ENCODE measurements at regions not wholly inside any gene's neighbourhood (a gene's known extent, or its start where the extent isn't known, plus 50 kb on each side); places are given as distances from the start of the nearest gene placed in this dataset.

- TF ChIP-seq CTCF (IDR thresholded peaks at IDR 0.05): no peak
Observed at GRCh38 chr13:88066847-88067246, 395.7 kb downstream of the SLITRK5 start.

DNA sequence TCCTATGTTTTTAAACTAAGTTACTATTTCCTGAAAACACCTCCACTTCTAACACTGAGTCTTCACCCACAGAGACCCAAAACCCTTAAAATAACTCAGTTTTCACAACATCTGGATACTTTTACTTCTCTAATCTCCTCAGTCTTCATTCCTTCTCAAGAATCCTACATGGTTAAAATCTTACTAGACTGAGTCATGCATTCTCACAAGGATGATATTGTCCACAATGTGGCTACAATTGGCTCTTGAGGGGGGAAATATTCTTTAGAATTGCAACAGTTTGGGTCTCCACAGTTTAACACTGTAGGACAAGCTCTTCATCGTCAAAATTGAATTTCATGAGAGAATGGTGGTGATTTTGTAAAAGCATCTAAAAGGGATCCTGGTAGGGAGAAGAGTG, 397.1 kb downstream of the SLITRK5 start:
- H3K27me3 ChIP-seq (ENCODE audit: control insufficient read depth, insufficient read depth, low read length): no peaks in the 10 kb centered on the region
- no peak overlapping the region for H2AFZ ChIP-seq
- no peak overlapping the region for H3K4me2 ChIP-seq (ENCODE audit: low read length)
- H3K9ac ChIP-seq: no peak overlapping the region
- no peaks in the 10 kb centered on the region for H3K36me3 ChIP-seq (ENCODE audit: control insufficient read depth, insufficient read depth, low read length)
- no peak overlapping the region for H3K27ac ChIP-seq
- H3K9me3 ChIP-seq (ENCODE audit: control insufficient read depth, low read length): no peaks in the 10 kb centered on the region
- no peaks in the 10 kb centered on the region for H3K79me2 ChIP-seq
- H3K4me3 ChIP-seq (ENCODE audit: low read depth, low read length): no peak overlapping the region
- H3K4me1 ChIP-seq: no peaks in the 10 kb centered on the region
- no peak for TF ChIP-seq CTCF (IDR thresholded peaks at IDR 0.05)

More at GRCh38 chr13:88066847-88067246, 395.7 kb downstream of the SLITRK5 start:
- H3K36me3 ChIP-seq (ENCODE audit: control insufficient read depth, insufficient read depth, low read length): no peaks in the 10 kb centered on the region
- no peak overlapping the region for H3K4me3 ChIP-seq (ENCODE audit: low read depth, low read length)
- no peak overlapping the region for H3K27ac ChIP-seq
- H3K79me2 ChIP-seq: no peaks in the 10 kb centered on the region
- H3K4me2 ChIP-seq (ENCODE audit: low read length): no peak overlapping the region
- no peaks in the 10 kb centered on the region for H3K9me3 ChIP-seq (ENCODE audit: control insufficient read depth, low read length)
- H3K9ac ChIP-seq: no peak overlapping the region
- H3K4me1 ChIP-seq: no peaks in the 10 kb centered on the region
- H2AFZ ChIP-seq: no peak overlapping the region
- no peaks in the 10 kb centered on the region for H3K27me3 ChIP-seq (ENCODE audit: control insufficient read depth, insufficient read depth, low read length)

DNA sequence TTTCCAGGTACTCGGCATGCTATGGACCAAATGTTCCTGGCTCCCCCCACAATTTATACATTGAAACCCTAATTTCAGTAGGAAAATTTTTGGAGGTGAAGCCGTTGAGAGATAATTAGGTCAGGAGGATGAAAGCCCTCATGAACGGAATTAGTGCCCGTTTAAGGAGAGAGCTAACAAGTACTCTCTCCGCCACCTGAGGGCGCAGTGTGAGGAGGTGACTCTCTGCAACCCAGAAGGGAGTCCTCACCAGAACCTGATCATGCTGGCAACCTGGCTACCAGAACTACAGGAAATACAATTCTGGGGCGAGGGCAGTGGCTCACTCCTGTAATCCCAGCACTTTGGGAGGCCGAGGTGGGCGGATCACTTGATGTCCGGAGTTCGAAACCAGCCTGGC, 397.8 kb downstream of the SLITRK5 start:
- H3K36me3 ChIP-seq (ENCODE audit: control insufficient read depth, insufficient read depth, low read length): no peaks in the 10 kb centered on the region
- H3K9ac ChIP-seq: no peak overlapping the region
- no peaks in the 10 kb centered on the region for H3K9me3 ChIP-seq (ENCODE audit: control insufficient read depth, low read length)
- no peak overlapping the region for H3K4me2 ChIP-seq (ENCODE audit: low read length)
- H3K79me2 ChIP-seq: no peaks in the 10 kb centered on the region
- no peaks in the 10 kb centered on the region for H3K4me1 ChIP-seq
- no peaks in the 10 kb centered on the region for H3K27me3 ChIP-seq (ENCODE audit: control insufficient read depth, insufficient read depth, low read length)
- TF ChIP-seq CTCF (IDR thresholded peaks at IDR 0.05): no peak
- H3K27ac ChIP-seq: no peak overlapping the region
- no peak overlapping the region for H3K4me3 ChIP-seq (ENCODE audit: low read depth, low read length)
- H2AFZ ChIP-seq: no peak overlapping the region

- Histone ChIP-seq H3K4me1 (no peaks in the 10 kb centered on the region), H3K9me3 (ENCODE audit: control insufficient read depth, low read length) (no peaks in the 10 kb centered on the region), H3K4me3 (ENCODE audit: low read depth, low read length) (no peak overlapping the region), H3K36me3 (ENCODE audit: control insufficient read depth, insufficient read depth, low read length) (no peaks in the 10 kb centered on the region), H3K27ac (no peak overlapping the region), H3K4me2 (ENCODE audit: low read length) (no peak overlapping the region), H3K79me2 (no peaks in the 10 kb centered on the region), H3K9ac (no peak overlapping the region), H2AFZ (no peak overlapping the region), H3K27me3 (ENCODE audit: control insufficient read depth, insufficient read depth, low read length) (no peaks in the 10 kb centered on the region)
- no peak for TF ChIP-seq CTCF (IDR thresholded peaks at IDR 0.05)
Observed at GRCh38 chr13:88071371-88071770, 400.2 kb downstream of the SLITRK5 start.

- Histone ChIP-seq H3K4me2 (ENCODE audit: low read length) (no peak overlapping the region), H3K4me3 (ENCODE audit: low read depth, low read length) (no peak overlapping the region), H3K27me3 (ENCODE audit: control insufficient read depth, insufficient read depth, low read length) (no peaks in the 10 kb centered on the region), H3K4me1 (no peaks in the 10 kb centered on the region), H3K36me3 (ENCODE audit: control insufficient read depth, insufficient read depth, low read length) (no peaks in the 10 kb centered on the region), H3K9ac (no peak overlapping the region), H3K27ac (no peak overlapping the region), H3K79me2 (no peaks in the 10 kb centered on the region), H3K9me3 (ENCODE audit: control insufficient read depth, low read length) (no peaks in the 10 kb centered on the region), H2AFZ (no peak overlapping the region)
- TF ChIP-seq CTCF (IDR thresholded peaks at IDR 0.05): no peak
Observed at GRCh38 chr13:88074794-88075510, 403.8 kb downstream of the SLITRK5 start.

Data from parathyroid adenoma (tissue), 2 donors.